Astrocyte (in vitro differentiated cells and primary cell): ENCODE measurements at regions not wholly inside any gene's neighbourhood (a gene's known extent, or its start where the extent isn't known, plus 50 kb on each side); places are given as distances from the start of the nearest gene placed in this dataset.

Source experiments
- DNase-seq: peaks from one replicate; pipeline ENCODE4 v3.0.0-alpha.2; 2010; ENCODE audit warnings: low read depth
- FAIRE-seq: peaks from 2 replicates; lab custom pipeline; 2011; peaks lifted over from hg19 to GRCh38; lab: Jason Lieb, UNC
- H2AFZ ChIP-seq: 2 replicates; pipeline ENCODE4 v1.6.0; 2012; ENCODE audit warnings: low read depth, low read length, inconsistent platforms
- H3K27ac ChIP-seq: 2 replicates; pipeline ENCODE4 v1.5.1; 2011; ENCODE audit warnings: low read depth, low read length, inconsistent platforms
- H3K27me3 ChIP-seq: 2 replicates; pipeline ENCODE4 v1.6.0; 2011; ENCODE audit warnings: low read length, inconsistent platforms; ENCODE audit not compliant: insufficient read depth
- H3K36me3 ChIP-seq: 2 replicates; pipeline ENCODE4 v1.5.1; 2011; ENCODE audit warnings: low read length, inconsistent platforms; ENCODE audit not compliant: insufficient read depth
- H3K4me1 ChIP-seq: 2 replicates; pipeline ENCODE4 v1.5.1; 2011; ENCODE audit warnings: low read length, inconsistent platforms; ENCODE audit not compliant: insufficient read depth
- H3K4me2 ChIP-seq: 2 replicates; pipeline ENCODE4 v1.6.0; 2012; ENCODE audit warnings: low read length, inconsistent platforms
- H3K4me3 ChIP-seq: 2 replicates; pipeline ENCODE4 v1.5.1; 2011; ENCODE audit warnings: low read depth, mild to moderate bottlenecking, low read length, inconsistent platforms; ENCODE audit not compliant: insufficient read depth
- H3K79me2 ChIP-seq: 2 replicates; pipeline ENCODE4 v1.6.0; 2012; ENCODE audit warnings: mild to moderate bottlenecking, low read length, inconsistent platforms; ENCODE audit not compliant: insufficient read depth
- H3K9ac ChIP-seq: 2 replicates; pipeline ENCODE4 v1.6.0; 2012; ENCODE audit warnings: mild to moderate bottlenecking, low read length, inconsistent platforms
- H3K9me3 ChIP-seq: 2 replicates; pipeline ENCODE4 v1.5.1; 2012; ENCODE audit warnings: low read depth, mild to moderate bottlenecking, low read length, inconsistent platforms; ENCODE audit not compliant: insufficient read depth
- H4K20me1 ChIP-seq: 2 replicates; pipeline ENCODE4 v1.6.0; 2012; ENCODE audit warnings: low read length, inconsistent platforms; ENCODE audit not compliant: insufficient read depth
- H3K27ac Mint-ChIP-seq: one replicate; pipeline ENCODE4 v1.8.0; 2021; ENCODE audit warnings: mild to moderate bottlenecking, mixed read lengths; ENCODE audit not compliant: unreplicated experiment
- H3K27me3 Mint-ChIP-seq: one replicate; pipeline ENCODE4 v1.8.0; 2021; ENCODE audit warnings: low read depth, mixed read lengths; ENCODE audit not compliant: unreplicated experiment
- H3K36me3 Mint-ChIP-seq: one replicate; pipeline ENCODE4 v1.8.0; 2021; ENCODE audit warnings: low read depth, mixed read lengths; ENCODE audit not compliant: unreplicated experiment
- H3K4me1 Mint-ChIP-seq: one replicate; pipeline ENCODE4 v1.8.0; 2021; ENCODE audit warnings: low read depth, mixed read lengths; ENCODE audit not compliant: unreplicated experiment
- H3K4me3 Mint-ChIP-seq: one replicate; pipeline ENCODE4 v1.8.0; 2021; ENCODE audit warnings: mild to moderate bottlenecking, moderate library complexity, mixed read lengths; ENCODE audit not compliant: unreplicated experiment
- H3K9me3 Mint-ChIP-seq: one replicate; pipeline ENCODE4 v1.8.0; 2021; ENCODE audit warnings: mild to moderate bottlenecking, mixed read lengths; ENCODE audit not compliant: unreplicated experiment
- EZH2 ChIP-seq: IDR thresholded peaks from 2 replicates; pipeline ENCODE4 v1.6.1; 2012; ENCODE audit warnings: mild to moderate bottlenecking, low read length, inconsistent platforms; ENCODE audit not compliant: insufficient read depth
- TF ChIP-seq, protein P1 (sequence below): IDR thresholded peaks from 2 replicates; pipeline ENCODE4 v1.5.1; 2011; ENCODE audit warnings: low read depth, mild to moderate bottlenecking, inconsistent platforms, low read length, moderate library complexity; ENCODE audit not compliant: insufficient read depth

DNA sequence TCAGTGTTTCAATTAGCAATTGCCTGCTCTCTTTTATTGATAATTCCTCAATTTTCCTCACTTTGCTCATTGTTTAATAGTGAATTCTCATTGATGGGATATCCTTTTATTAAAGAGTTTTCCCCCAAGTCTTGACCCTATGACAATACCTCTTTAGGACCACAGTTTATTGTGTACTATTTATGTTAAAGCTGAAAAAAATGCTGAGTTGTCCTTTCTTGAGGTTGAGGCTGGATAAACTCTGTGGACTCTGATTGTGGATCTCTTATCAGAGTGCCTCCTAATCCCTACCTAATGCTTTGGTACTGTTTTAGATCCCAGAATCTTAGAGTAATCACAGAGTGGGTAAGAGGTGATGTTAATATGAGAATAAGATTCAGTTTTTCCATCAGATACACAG is 416.3 kb upstream of the GBE1 start:
- Histone ChIP-seq H3K4me3 (no peak overlapping the region), H2AFZ (no peak overlapping the region), H3K79me2 (no peaks in the 10 kb centered on the region), H3K9me3 (no peaks in the 10 kb centered on the region), H3K9ac (no peak overlapping the region), H3K4me2 (no peak overlapping the region), H4K20me1 (no peaks in the 10 kb centered on the region), H3K4me1 (no peaks in the 10 kb centered on the region), H3K27me3 (no peaks in the 10 kb centered on the region), H3K27ac (no peak overlapping the region), H3K36me3 (no peaks in the 10 kb centered on the region)
- Mint-ChIP-seq H3K27ac (no peak overlapping the region), H3K36me3 (no peaks in the 10 kb centered on the region), H3K27me3 (no peaks in the 10 kb centered on the region), H3K9me3 (no peaks in the 10 kb centered on the region), H3K4me1 (no peaks in the 10 kb centered on the region), H3K4me3 (no peak overlapping the region)
- FAIRE-seq (no peak), DNase-seq (no peak)
- TF ChIP-seq, protein P1, sequence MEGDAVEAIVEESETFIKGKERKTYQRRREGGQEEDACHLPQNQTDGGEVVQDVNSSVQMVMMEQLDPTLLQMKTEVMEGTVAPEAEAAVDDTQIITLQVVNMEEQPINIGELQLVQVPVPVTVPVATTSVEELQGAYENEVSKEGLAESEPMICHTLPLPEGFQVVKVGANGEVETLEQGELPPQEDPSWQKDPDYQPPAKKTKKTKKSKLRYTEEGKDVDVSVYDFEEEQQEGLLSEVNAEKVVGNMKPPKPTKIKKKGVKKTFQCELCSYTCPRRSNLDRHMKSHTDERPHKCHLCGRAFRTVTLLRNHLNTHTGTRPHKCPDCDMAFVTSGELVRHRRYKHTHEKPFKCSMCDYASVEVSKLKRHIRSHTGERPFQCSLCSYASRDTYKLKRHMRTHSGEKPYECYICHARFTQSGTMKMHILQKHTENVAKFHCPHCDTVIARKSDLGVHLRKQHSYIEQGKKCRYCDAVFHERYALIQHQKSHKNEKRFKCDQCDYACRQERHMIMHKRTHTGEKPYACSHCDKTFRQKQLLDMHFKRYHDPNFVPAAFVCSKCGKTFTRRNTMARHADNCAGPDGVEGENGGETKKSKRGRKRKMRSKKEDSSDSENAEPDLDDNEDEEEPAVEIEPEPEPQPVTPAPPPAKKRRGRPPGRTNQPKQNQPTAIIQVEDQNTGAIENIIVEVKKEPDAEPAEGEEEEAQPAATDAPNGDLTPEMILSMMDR, result no peak
- no peak for TF ChIP-seq EZH2

DNA sequence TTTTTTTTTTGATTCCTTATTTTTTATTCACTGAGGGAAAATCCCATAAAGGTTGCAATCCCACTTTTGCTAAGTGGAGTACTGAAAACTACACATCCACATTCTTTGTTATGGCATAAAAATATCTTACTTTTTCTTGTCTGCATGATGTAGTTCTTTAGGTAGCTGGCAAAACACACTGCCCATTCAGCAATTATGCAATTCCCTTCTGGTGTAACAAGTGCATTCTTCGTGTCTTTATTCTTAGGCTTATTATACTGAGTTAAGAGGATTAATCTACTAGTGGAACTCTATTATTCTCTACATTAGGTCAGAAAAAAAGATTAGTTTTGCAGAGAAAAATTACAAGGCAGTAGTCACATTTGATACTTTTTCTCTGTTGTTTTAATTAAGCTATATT is 403.8 kb upstream of the GBE1 start:
- Histone ChIP-seq H3K36me3 (no peaks in the 10 kb centered on the region), H2AFZ (no peak overlapping the region), H3K9ac (no peak overlapping the region), H3K79me2 (no peaks in the 10 kb centered on the region), H3K4me3 (no peak overlapping the region), H3K27ac (no peak overlapping the region), H3K27me3 (no peaks in the 10 kb centered on the region), H3K4me2 (no peak overlapping the region), H3K4me1 (no peaks in the 10 kb centered on the region), H4K20me1 (no peaks in the 10 kb centered on the region), H3K9me3 (no peaks in the 10 kb centered on the region)
- Mint-ChIP-seq H3K4me3 (no peak overlapping the region), H3K4me1 (no peaks in the 10 kb centered on the region), H3K27me3 (no peaks in the 10 kb centered on the region), H3K36me3 (no peaks in the 10 kb centered on the region), H3K9me3 (no peaks in the 10 kb centered on the region), H3K27ac (no peak overlapping the region)
- TF ChIP-seq, protein P1, result no peak
- TF ChIP-seq EZH2, result no peak
- FAIRE-seq, result no peak
- no peak for DNase-seq

DNA sequence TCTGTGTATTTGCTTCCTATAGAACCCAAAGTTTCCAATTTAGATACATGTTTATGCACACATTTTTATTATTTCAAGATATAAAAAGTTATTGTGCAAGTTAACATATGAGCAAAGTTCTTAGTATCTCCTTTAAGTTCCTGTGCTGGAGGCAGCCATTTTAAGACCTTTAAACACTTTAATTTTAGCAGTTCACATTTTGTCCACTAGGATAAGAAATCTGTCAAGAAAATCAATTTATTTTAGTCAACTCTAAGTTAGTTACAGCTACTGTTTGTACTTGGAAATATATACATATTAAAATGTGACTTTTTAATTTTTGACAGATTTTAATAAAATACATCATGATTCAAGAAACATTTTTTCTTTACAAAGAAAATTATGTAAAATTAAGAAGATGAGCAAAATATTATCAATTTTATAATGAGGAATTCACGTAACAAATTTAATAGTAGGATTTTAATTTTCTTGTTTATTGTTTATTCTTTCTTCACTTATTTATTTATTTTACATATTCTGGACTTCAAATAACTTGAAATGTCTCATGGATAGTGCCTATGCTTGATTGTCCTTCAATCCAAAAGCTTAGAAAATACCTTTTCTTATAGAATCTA is 402.6 kb upstream of the GBE1 start:
- H3K4me1 ChIP-seq, result no peaks in the 10 kb centered on the region
- no peak overlapping the region for H3K4me3 ChIP-seq
- H3K9ac ChIP-seq, result no peak overlapping the region
- no peak for DNase-seq
- H3K36me3 Mint-ChIP-seq, result no peaks in the 10 kb centered on the region
- no peak overlapping the region for H3K4me2 ChIP-seq
- no peaks in the 10 kb centered on the region for H3K27me3 Mint-ChIP-seq
- H3K9me3 Mint-ChIP-seq, result no peaks in the 10 kb centered on the region
- H3K27me3 ChIP-seq, result no peaks in the 10 kb centered on the region
- no peak overlapping the region for H3K27ac Mint-ChIP-seq
- no peak for FAIRE-seq
- no peaks in the 10 kb centered on the region for H3K79me2 ChIP-seq
- no peak overlapping the region for H3K27ac ChIP-seq
- no peak overlapping the region for H3K4me3 Mint-ChIP-seq
- no peaks in the 10 kb centered on the region for H3K36me3 ChIP-seq
- H3K9me3 ChIP-seq, result no peaks in the 10 kb centered on the region
- H2AFZ ChIP-seq, result no peak overlapping the region
- H4K20me1 ChIP-seq, result no peaks in the 10 kb centered on the region
- no peak for TF ChIP-seq EZH2
- TF ChIP-seq, protein P1, result peak; percentile 36
- H3K4me1 Mint-ChIP-seq, result no peaks in the 10 kb centered on the region
